Kidney (tissue), 13 donors: ENCODE measurements at regions not wholly inside any gene's neighbourhood (a gene's known extent, or its start where the extent isn't known, plus 50 kb on each side); places are given as distances from the start of the nearest gene placed in this dataset.

Experiments used
- DNase-seq, 5 donors: peaks; one replicate each; pipeline ENCODE4 v3.0.0-alpha.2; 2013 to 2020
- FAIRE-seq: peaks from 2 replicates; lab custom pipeline; 2012; peaks lifted over from hg19 to GRCh38; lab: Jason Lieb, UNC
- H3K27ac ChIP-seq, 2 donors: one replicate each; pipeline ENCODE4 v1.7.0; 2013; ENCODE audit warnings: low read depth in 2 of 2, low read length in 2 of 2, inconsistent platforms in 1 of 2
- H3K27me3 ChIP-seq: one replicate; pipeline ENCODE4 v1.7.1; 2013; ENCODE audit warnings: low read length, inconsistent platforms; ENCODE audit not compliant: control insufficient read depth, insufficient read depth
- H3K36me3 ChIP-seq, 3 donors: one replicate each; pipeline versions ENCODE4 v1.7.0 to v1.7.1; 2013; ENCODE audit warnings: low read length in 3 of 3, control low read depth in 1 of 3, inconsistent platforms in 1 of 3; ENCODE audit not compliant: insufficient read depth in 3 of 3, control insufficient read depth in 2 of 3
- H3K4me1 ChIP-seq, 3 donors: one replicate each; pipeline versions ENCODE4 v1.7.0 to v1.7.1; 2013; ENCODE audit warnings: low read length in 3 of 3, inconsistent platforms in 1 of 3, low read depth in 1 of 3; ENCODE audit not compliant: control insufficient read depth in 2 of 3, insufficient read depth in 2 of 3
- H3K4me3 ChIP-seq, 3 donors: one replicate each; pipeline versions ENCODE4 v1.7.0 to v1.8.1; 2013; ENCODE audit warnings: low read length in 3 of 3, control low read depth in 1 of 3, inconsistent platforms in 1 of 3
- H3K9ac ChIP-seq, 3 donors: one replicate each; pipeline versions ENCODE4 v1.7.0 to v1.7.1; 2013; ENCODE audit warnings: low read length in 3 of 3, control low read depth in 1 of 3, inconsistent platforms in 1 of 3
- H3K9me3 ChIP-seq, 3 donors: one replicate each; pipeline versions ENCODE4 v1.7.0 to v1.7.1; 2013; ENCODE audit warnings: low read length in 3 of 3, control low read depth in 1 of 3, inconsistent platforms in 1 of 3; ENCODE audit not compliant: control insufficient read depth in 2 of 3, insufficient read depth in 1 of 3
- intact Hi-C: fragments of 100-400 bp; cut with DNase I; formaldehyde crosslinking; loops from one replicate; pipeline ENCODE4 v1.11.1; 2022
- TF ChIP-seq, protein P1 (sequence below): IDR thresholded peaks from 3 replicates; pipeline ENCODE4 v1.5.1; 2012; ENCODE audit warnings: mild to moderate bottlenecking, moderate library complexity, borderline replicate concordance; ENCODE audit not compliant: insufficient read depth; ENCODE audit errors: extremely low read depth
- donor health status: control.
- donor health status: control.
- donor health status: control.
- donor health status: control.
- donor health status: control.
- donor health status: DM: yes; HTN: yes; CAD: no.
- donor health status: Normal renal cell carcinoma (clear cell type).

DNA sequence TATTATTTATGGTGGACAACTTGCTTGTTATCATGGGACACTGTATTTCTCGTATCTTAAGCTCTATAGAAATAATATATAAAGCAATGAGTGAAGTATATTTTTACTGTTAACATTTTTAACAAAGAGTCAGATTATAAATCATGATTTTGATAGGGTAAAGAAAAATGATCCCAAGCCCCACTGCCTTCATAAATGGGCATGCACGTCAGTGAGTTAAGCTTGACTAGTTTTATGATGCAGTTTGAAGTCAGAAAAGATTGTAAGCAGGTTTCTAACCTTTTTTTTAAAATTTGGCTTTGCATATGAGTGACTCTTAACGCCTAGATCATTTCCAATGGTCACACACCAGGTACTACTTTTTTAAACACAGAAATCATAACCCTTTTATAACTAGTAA lies 152.8 kb downstream of the GNAT3 start:
- Histone ChIP-seq H3K9me3 (no peaks in the 10 kb centered on the region), H3K4me3 (no peak overlapping the region), H3K27me3 (no peaks in the 10 kb centered on the region), H3K36me3 (no peaks in the 10 kb centered on the region), H3K9ac (no peak overlapping the region), H3K4me1 (no peaks in the 10 kb centered on the region), H3K27ac (no peak overlapping the region)
- DNase-seq, result peak in 2 of 5 donors; percentile 36 to 46
- TF ChIP-seq, protein P1, sequence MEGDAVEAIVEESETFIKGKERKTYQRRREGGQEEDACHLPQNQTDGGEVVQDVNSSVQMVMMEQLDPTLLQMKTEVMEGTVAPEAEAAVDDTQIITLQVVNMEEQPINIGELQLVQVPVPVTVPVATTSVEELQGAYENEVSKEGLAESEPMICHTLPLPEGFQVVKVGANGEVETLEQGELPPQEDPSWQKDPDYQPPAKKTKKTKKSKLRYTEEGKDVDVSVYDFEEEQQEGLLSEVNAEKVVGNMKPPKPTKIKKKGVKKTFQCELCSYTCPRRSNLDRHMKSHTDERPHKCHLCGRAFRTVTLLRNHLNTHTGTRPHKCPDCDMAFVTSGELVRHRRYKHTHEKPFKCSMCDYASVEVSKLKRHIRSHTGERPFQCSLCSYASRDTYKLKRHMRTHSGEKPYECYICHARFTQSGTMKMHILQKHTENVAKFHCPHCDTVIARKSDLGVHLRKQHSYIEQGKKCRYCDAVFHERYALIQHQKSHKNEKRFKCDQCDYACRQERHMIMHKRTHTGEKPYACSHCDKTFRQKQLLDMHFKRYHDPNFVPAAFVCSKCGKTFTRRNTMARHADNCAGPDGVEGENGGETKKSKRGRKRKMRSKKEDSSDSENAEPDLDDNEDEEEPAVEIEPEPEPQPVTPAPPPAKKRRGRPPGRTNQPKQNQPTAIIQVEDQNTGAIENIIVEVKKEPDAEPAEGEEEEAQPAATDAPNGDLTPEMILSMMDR, result no peak
- intact Hi-C loops, result no loop called here
- no peak for FAIRE-seq

DNA sequence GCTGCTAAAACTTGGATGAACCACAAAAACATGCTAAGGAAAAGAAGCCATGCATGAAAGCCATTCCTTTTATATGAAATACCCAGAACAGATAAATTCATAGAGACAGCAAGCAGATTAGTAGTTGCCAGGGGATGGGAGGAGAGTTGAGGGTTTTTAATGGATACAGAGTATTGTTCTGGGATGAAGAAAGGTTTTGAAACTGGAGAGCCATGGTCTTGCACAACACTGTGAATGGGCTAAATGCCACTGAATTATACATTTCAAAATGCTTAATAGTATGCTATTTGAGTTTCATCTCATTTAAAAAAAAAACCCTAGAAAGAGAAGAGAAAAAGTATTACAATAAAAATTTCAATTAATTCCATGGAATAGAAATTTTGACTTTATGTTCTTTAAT lies 154.3 kb downstream of the GNAT3 start:
- no peak overlapping the region for H3K27ac ChIP-seq
- intact Hi-C loops, result no loop called here
- H3K9ac ChIP-seq, result no peak overlapping the region
- H3K27me3 ChIP-seq, result no peaks in the 10 kb centered on the region
- no peaks in the 10 kb centered on the region for H3K9me3 ChIP-seq
- no peak for DNase-seq
- H3K4me3 ChIP-seq, result no peak overlapping the region
- no peaks in the 10 kb centered on the region for H3K4me1 ChIP-seq
- no peaks in the 10 kb centered on the region for H3K36me3 ChIP-seq
- no peak for FAIRE-seq
- TF ChIP-seq, protein P1, result no peak

DNA sequence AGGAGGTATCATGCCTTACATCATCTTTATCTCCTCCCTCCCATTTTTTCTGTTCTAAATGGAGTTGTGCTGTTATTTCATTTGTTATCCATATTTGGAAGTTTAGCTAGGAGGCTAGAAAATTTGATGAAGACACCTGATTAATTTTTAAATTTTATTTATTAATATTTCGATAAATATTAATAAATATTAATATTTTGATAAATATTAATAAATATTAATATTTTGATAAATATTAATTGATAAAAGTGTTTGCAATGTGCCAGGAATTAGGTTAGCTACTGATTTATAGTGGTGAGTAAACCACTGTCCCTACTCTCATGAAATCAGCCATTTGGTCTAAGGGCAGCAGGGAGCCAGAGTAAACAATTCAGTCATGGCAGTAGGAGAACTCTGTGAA lies 161.4 kb downstream of the GNAT3 start:
- no peak overlapping the region for H3K9ac ChIP-seq
- intact Hi-C loops, result no loop called here
- H3K4me3 ChIP-seq, result no peak overlapping the region
- H3K36me3 ChIP-seq, result no peaks in the 10 kb centered on the region
- H3K27ac ChIP-seq, result no peak overlapping the region
- FAIRE-seq (peak; percentile 35), DNase-seq (no peak)
- TF ChIP-seq, protein P1, result no peak
- H3K27me3 ChIP-seq, result no peaks in the 10 kb centered on the region
- no peaks in the 10 kb centered on the region for H3K9me3 ChIP-seq
- H3K4me1 ChIP-seq, result no peaks in the 10 kb centered on the region

DNA sequence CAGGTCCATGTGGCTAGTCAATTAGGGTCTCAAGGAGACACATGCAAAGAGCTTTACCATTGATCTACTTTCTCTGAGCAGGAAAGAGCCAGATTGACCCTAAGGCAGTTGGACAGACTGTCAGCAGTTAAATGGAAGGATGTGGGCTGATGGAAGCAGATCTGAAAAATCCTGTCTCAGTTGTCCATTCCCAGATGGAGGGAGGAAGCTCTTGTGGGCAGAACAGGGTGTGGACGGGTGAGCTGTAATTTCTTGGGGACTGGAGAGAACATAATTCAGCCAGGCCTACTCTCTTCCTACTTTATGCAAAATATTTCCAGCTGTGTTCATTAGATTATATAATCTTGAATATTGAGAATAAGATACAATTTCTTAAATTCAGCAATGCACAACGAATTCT lies 163.6 kb downstream of the GNAT3 start:
- intact Hi-C loops, result no loop called here
- TF ChIP-seq, protein P1, result no peak
- DNase-seq, result no peak
- H3K27ac ChIP-seq, result no peak overlapping the region
- no peak overlapping the region for H3K9ac ChIP-seq
- no peak for FAIRE-seq
- no peaks in the 10 kb centered on the region for H3K4me1 ChIP-seq
- no peaks in the 10 kb centered on the region for H3K36me3 ChIP-seq
- no peaks in the 10 kb centered on the region for H3K27me3 ChIP-seq
- H3K9me3 ChIP-seq, result no peaks in the 10 kb centered on the region
- no peak overlapping the region for H3K4me3 ChIP-seq
